Ishikawa (cell line): ENCODE measurements at regions not wholly inside any gene's neighbourhood (a gene's known extent, or its start where the extent isn't known, plus 50 kb on each side); places are given as distances from the start of the nearest gene placed in this dataset.

ENCODE experiments used
- MAX ChIP-seq: IDR thresholded peaks from 2 replicates; pipeline ENCODE4 v1.6.1; 2012
- USF1 ChIP-seq: IDR thresholded peaks from 2 replicates; pipeline ENCODE4 v1.6.1; 2012

GRCh38 chr22:22978637-22979036, 91.0 kb downstream of the IGLL5 start:
- TF ChIP-seq MAX (no peak), USF1 (no peak)
